GM23338 (cell line): ENCODE measurements at regions not wholly inside any gene's neighbourhood (a gene's known extent, or its start where the extent isn't known, plus 50 kb on each side); places are given as distances from the start of the nearest gene placed in this dataset.

Experiments
- ATAC-seq: fragments of 200-7000 bp; cut with Tn5 transposase; 3 replicates; pipeline ENCODE4 v1.9.1; 2020
- DNase-seq: peaks from one replicate; pipeline ENCODE4 v3.0.0-alpha.2; 2015; ENCODE audit warnings: low spot score
- H2AFZ ChIP-seq: fragments of 200-600 bp; sonication (generic); 2 replicates; pipeline ENCODE4 v1.8.0; 2016; ENCODE audit warnings: antibody characterized with exemption, mild to moderate bottlenecking, moderate library complexity
- H3F3A ChIP-seq: fragments of 200-600 bp; sonication (generic); replicated peaks from 2 replicates; pipeline ENCODE4 v1.8.0; 2017; ENCODE audit warnings: antibody characterized with exemption, mixed run types, low read depth
- H3K27ac ChIP-seq: fragments of 200-600 bp; sonication (generic); 2 replicates; pipeline ENCODE4 v1.6.1; 2016; ENCODE audit warnings: low read depth
- H3K27me3 ChIP-seq: fragments of 200-600 bp; sonication (generic); 2 replicates; pipeline ENCODE4 v1.8.0; 2016; ENCODE audit warnings: mild to moderate bottlenecking, mixed run types, moderate library complexity; ENCODE audit not compliant: insufficient read depth
- H3K36me3 ChIP-seq: fragments of 200-600 bp; sonication (generic); 2 replicates; pipeline ENCODE4 v1.8.0; 2016; ENCODE audit warnings: mild to moderate bottlenecking; ENCODE audit not compliant: insufficient read depth
- H3K4me1 ChIP-seq: fragments of 200-600 bp; sonication (generic); 2 replicates; pipeline ENCODE4 v1.8.0; 2016; ENCODE audit warnings: mild to moderate bottlenecking, moderate library complexity; ENCODE audit not compliant: insufficient read depth
- H3K4me2 ChIP-seq: fragments of 200-600 bp; sonication (generic); 2 replicates; pipeline ENCODE4 v1.7.1; 2017; ENCODE audit warnings: mixed run types
- H3K4me3 ChIP-seq: fragments of 200-600 bp; sonication (generic); 2 replicates; pipeline ENCODE4 v1.6.1; 2016; ENCODE audit warnings: mixed run types
- H3K79me2 ChIP-seq: fragments of 200-600 bp; sonication (generic); replicated peaks from 2 replicates; pipeline ENCODE4 v1.8.0; 2017; ENCODE audit warnings: mild to moderate bottlenecking; ENCODE audit not compliant: insufficient read depth
- H3K9me2 ChIP-seq: fragments of 200-600 bp; sonication (generic); 2 replicates; pipeline ENCODE4 v1.8.0; 2017; ENCODE audit not compliant: insufficient read depth
- H4K20me1 ChIP-seq: fragments of 200-600 bp; sonication (generic); replicated peaks from 2 replicates; pipeline ENCODE4 v1.8.0; 2017; ENCODE audit warnings: mild to moderate bottlenecking; ENCODE audit not compliant: insufficient read depth
- H3K27ac Mint-ChIP-seq: 2 replicates; pipeline ENCODE4 v1.8.0; 2020; ENCODE audit warnings: inconsistent platforms, mild to moderate bottlenecking, moderate library complexity, mixed read lengths
- H3K27me3 Mint-ChIP-seq: 3 replicates; pipeline ENCODE4 v1.8.0; 2022; ENCODE audit warnings: low read depth, mild to moderate bottlenecking, moderate library complexity, mixed read lengths, inconsistent platforms; ENCODE audit not compliant: insufficient read depth, poor library complexity
- H3K36me3 Mint-ChIP-seq: 3 replicates; pipeline ENCODE4 v1.8.0; 2021; ENCODE audit warnings: low read depth, mild to moderate bottlenecking, inconsistent platforms, moderate library complexity, mixed read lengths
- H3K4me1 Mint-ChIP-seq: 3 replicates; pipeline ENCODE4 v1.8.0; 2020; ENCODE audit warnings: mild to moderate bottlenecking, inconsistent platforms, mixed read lengths
- H3K4me3 Mint-ChIP-seq: 3 replicates; pipeline ENCODE4 v1.8.0; 2021; ENCODE audit warnings: moderate library complexity, mild to moderate bottlenecking, inconsistent platforms, mixed read lengths
- H3K9me3 Mint-ChIP-seq: 3 replicates; pipeline ENCODE4 v1.8.0; 2020; ENCODE audit warnings: moderate library complexity, mild to moderate bottlenecking, inconsistent platforms, mixed read lengths
- CTCF ChIP-seq, 2 experiments: fragments of 200-600 bp in 1 of 2; sonication (generic) in 1 of 2; conservative IDR thresholded peaks; 2 replicates each; pipeline versions ENCODE4 v1.5.1 to v1.6.1; 2016 to 2017; ENCODE audit warnings: antibody characterized with exemption in 2 of 2, low read depth in 2 of 2, mild to moderate bottlenecking in 2 of 2, moderate library complexity in 1 of 2
- ETS1 ChIP-seq: IDR thresholded peaks from 2 replicates; pipeline ENCODE4 v1.6.1; 2016; ENCODE audit warnings: antibody characterized with exemption
- EZH2 ChIP-seq: fragments of 200-600 bp; sonication (generic); IDR thresholded peaks from one replicate; pipeline ENCODE4 v1.8.0; 2017; ENCODE audit warnings: antibody characterized with exemption, mild to moderate bottlenecking, low read depth; ENCODE audit not compliant: unreplicated experiment
- EZH2phosphoT487 ChIP-seq: fragments of 200-600 bp; sonication (generic); IDR thresholded peaks from one replicate; pipeline ENCODE4 v1.8.1; 2018; ENCODE audit warnings: antibody characterized with exemption; ENCODE audit not compliant: unreplicated experiment
- JUNB ChIP-seq: IDR thresholded peaks from one replicate; pipeline ENCODE4 v1.6.1; 2016; ENCODE audit warnings: antibody characterized with exemption; ENCODE audit not compliant: unreplicated experiment
- NANOG ChIP-seq: IDR thresholded peaks from 2 replicates; pipeline ENCODE4 v1.6.1; 2016; ENCODE audit warnings: antibody characterized with exemption, borderline replicate concordance
- POLR2AphosphoS5 ChIP-seq: IDR thresholded peaks from 2 replicates; pipeline ENCODE4 v1.6.1; 2016; ENCODE audit warnings: antibody characterized with exemption, low read depth
- REST ChIP-seq: IDR thresholded peaks from one replicate; pipeline ENCODE4 v1.6.1; 2018; ENCODE audit warnings: antibody characterized with exemption; ENCODE audit not compliant: unreplicated experiment
- ZNF331 ChIP-seq: fragments of 250-450 bp; sonication (Bioruptor Pico); IDR thresholded peaks from 2 replicates; pipeline ENCODE4 v1.5.0; 2020; ENCODE audit warnings: low read depth, mild to moderate bottlenecking, moderate library complexity
- TF ChIP-seq, protein P1 (sequence below): fragments of 250-450 bp; sonication (Bioruptor Pico); IDR thresholded peaks from 2 replicates; pipeline ENCODE4 v1.5.0; 2020; ENCODE audit warnings: mild to moderate bottlenecking, moderate library complexity

- TF ChIP-seq ETS1 = no peak
- no peak for TF ChIP-seq JUNB
- TF ChIP-seq NANOG = no peak
- TF ChIP-seq EZH2 = no peak
- no peak for TF ChIP-seq REST
- no peak for TF ChIP-seq ZNF331 (CRISPR knock-in tag)
- no peak for TF ChIP-seq EZH2phosphoT487
- TF ChIP-seq POLR2AphosphoS5 = no peak
- TF ChIP-seq CTCF (conservative IDR thresholded peaks at IDR 0.05; ENCODE audit: low read depth in 2 of 2) = no peak
Measured at GRCh38 chr7:86448856-86449255, 194.9 kb upstream of the GRM3 start (continued).

DNA sequence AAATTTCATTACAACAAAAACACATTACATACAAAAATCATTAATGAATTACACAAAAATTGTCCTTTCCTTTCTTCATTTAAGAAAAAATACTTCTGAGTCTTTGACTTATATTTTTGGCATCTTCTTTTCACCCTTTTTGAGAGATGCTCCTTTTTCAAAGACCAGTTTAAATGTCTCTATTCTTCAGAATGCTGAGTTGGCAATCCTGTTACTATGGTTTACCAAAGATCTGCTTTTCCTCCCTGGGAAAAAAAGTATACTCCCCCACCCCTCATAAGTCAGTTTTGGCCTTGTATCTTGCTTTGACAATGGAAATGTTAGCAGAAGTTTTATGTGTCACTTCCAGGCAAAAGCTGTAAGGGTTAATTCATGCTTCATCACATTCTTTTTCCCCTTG, 198.4 kb upstream of the GRM3 start:
- Histone ChIP-seq H3K4me2 (no peak overlapping the region), H3K9me2 (peaks cover 4% of the 10 kb centered on the region; the same call in 1 of the 2 replicates), H3K79me2 (no peaks in the 10 kb centered on the region), H4K20me1 (no peaks in the 10 kb centered on the region), H3K36me3 (no peaks in the 10 kb centered on the region), H2AFZ (no peak overlapping the region), H3K27me3 (no peaks in the 10 kb centered on the region), H3F3A (no peaks in the 10 kb centered on the region), H3K27ac (no peak overlapping the region), H3K4me1 (no peaks in the 10 kb centered on the region), H3K4me3 (no peak overlapping the region)
- no peaks in the 10 kb centered on the region for H3K4me1 Mint-ChIP-seq
- DNase-seq (no peak), ATAC-seq (no peak)
- H3K9me3 Mint-ChIP-seq = no peaks in the 10 kb centered on the region
- no peaks in the 10 kb centered on the region for H3K27me3 Mint-ChIP-seq
- H3K36me3 Mint-ChIP-seq = no peaks in the 10 kb centered on the region
- no peak overlapping the region for H3K27ac Mint-ChIP-seq
- no peak overlapping the region for H3K4me3 Mint-ChIP-seq
- TF ChIP-seq NANOG = no peak
- TF ChIP-seq, protein P1, sequence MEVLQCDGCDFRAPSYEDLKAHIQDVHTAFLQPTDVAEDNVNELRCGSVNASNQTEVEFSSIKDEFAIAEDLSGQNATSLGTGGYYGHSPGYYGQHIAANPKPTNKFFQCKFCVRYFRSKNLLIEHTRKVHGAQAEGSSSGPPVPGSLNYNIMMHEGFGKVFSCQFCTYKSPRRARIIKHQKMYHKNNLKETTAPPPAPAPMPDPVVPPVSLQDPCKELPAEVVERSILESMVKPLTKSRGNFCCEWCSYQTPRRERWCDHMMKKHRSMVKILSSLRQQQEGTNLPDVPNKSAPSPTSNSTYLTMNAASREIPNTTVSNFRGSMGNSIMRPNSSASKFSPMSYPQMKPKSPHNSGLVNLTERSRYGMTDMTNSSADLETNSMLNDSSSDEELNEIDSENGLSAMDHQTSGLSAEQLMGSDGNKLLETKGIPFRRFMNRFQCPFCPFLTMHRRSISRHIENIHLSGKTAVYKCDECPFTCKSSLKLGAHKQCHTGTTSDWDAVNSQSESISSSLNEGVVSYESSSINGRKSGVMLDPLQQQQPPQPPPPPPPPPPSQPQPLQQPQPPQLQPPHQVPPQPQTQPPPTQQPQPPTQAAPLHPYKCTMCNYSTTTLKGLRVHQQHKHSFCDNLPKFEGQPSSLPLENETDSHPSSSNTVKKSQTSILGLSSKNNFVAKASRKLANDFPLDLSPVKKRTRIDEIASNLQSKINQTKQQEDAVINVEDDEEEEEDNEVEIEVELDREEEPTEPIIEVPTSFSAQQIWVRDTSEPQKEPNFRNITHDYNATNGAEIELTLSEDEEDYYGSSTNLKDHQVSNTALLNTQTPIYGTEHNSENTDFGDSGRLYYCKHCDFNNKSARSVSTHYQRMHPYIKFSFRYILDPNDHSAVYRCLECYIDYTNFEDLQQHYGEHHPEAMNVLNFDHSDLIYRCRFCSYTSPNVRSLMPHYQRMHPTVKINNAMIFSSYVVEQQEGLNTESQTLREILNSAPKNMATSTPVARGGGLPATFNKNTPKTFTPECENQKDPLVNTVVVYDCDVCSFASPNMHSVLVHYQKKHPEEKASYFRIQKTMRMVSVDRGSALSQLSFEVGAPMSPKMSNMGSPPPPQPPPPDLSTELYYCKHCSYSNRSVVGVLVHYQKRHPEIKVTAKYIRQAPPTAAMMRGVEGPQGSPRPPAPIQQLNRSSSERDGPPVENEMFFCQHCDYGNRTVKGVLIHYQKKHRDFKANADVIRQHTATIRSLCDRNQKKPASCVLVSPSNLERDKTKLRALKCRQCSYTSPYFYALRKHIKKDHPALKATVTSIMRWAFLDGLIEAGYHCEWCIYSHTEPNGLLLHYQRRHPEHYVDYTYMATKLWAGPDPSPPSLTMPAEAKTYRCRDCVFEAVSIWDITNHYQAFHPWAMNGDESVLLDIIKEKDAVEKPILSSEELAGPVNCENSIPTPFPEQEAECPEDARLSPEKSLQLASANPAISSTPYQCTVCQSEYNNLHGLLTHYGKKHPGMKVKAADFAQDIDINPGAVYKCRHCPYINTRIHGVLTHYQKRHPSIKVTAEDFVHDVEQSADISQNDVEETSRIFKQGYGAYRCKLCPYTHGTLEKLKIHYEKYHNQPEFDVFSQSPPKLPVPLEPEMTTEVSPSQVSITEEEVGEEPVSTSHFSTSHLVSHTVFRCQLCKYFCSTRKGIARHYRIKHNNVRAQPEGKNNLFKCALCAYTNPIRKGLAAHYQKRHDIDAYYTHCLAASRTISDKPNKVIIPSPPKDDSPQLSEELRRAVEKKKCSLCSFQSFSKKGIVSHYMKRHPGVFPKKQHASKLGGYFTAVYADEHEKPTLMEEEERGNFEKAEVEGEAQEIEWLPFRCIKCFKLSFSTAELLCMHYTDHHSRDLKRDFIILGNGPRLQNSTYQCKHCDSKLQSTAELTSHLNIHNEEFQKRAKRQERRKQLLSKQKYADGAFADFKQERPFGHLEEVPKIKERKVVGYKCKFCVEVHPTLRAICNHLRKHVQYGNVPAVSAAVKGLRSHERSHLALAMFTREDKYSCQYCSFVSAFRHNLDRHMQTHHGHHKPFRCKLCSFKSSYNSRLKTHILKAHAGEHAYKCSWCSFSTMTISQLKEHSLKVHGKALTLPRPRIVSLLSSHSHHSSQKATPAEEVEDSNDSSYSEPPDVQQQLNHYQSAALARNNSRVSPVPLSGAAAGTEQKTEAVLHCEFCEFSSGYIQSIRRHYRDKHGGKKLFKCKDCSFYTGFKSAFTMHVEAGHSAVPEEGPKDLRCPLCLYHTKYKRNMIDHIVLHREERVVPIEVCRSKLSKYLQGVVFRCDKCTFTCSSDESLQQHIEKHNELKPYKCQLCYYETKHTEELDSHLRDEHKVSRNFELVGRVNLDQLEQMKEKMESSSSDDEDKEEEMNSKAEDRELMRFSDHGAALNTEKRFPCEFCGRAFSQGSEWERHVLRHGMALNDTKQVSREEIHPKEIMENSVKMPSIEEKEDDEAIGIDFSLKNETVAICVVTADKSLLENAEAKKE = no peak
- no peak for TF ChIP-seq EZH2
